ENCODE measurements at regions not wholly inside any gene's neighbourhood (a gene's known extent, or its start where the extent isn't known, plus 50 kb on each side); places are given as distances from the start of the nearest gene placed in this dataset.
"Not testable (repeated sequence)": the region's sequence is repeated elsewhere in the genome, so short reads cannot be mapped to it uniquely, and the experiment has no call there.

DNA sequence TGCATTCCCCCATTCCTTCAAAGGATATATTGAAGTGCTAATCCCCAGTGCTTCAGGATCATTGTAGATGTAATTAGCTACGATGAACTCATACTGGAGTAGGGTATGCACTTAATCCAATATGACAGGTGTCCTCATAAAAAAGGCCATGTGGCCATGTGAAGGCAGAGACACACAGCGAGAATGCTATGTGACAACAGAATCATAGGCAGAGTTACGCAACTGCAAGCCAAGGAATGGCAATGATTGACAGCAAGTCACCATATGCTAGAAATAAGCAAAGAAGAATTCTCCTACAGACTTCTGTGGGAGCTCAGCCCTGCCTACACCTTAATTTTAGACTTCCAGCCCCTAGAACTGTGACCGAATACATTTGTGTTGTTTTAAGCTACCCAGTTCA is 875.6 kb upstream of the ROBO1 start:
- no peak for TF ChIP-seq POLR2A (IDR thresholded peaks at IDR 0.05)
- TF ChIP-seq, protein P1, sequence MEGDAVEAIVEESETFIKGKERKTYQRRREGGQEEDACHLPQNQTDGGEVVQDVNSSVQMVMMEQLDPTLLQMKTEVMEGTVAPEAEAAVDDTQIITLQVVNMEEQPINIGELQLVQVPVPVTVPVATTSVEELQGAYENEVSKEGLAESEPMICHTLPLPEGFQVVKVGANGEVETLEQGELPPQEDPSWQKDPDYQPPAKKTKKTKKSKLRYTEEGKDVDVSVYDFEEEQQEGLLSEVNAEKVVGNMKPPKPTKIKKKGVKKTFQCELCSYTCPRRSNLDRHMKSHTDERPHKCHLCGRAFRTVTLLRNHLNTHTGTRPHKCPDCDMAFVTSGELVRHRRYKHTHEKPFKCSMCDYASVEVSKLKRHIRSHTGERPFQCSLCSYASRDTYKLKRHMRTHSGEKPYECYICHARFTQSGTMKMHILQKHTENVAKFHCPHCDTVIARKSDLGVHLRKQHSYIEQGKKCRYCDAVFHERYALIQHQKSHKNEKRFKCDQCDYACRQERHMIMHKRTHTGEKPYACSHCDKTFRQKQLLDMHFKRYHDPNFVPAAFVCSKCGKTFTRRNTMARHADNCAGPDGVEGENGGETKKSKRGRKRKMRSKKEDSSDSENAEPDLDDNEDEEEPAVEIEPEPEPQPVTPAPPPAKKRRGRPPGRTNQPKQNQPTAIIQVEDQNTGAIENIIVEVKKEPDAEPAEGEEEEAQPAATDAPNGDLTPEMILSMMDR (IDR thresholded peaks at IDR 0.05) = no peak
- no peak for TF ChIP-seq EP300 (IDR thresholded peaks at IDR 0.05)
- H3K9me3 ChIP-seq = no peaks in the 10 kb centered on the region
- no peak for DNase-seq
- H3K27ac ChIP-seq = no peak overlapping the region
- H3K4me3 ChIP-seq = no peak overlapping the region
- no peaks in the 10 kb centered on the region for H3K4me1 ChIP-seq (ENCODE audit: insufficient read depth)
- 84 to 88% (median 88%) methylated on average over 4 of the region's 4 CpGs for WGBS, 3 donors
- intact Hi-C loops (cut with DNase I) = no loop called here
- no peaks in the 10 kb centered on the region for H3K27me3 ChIP-seq
- H3K36me3 ChIP-seq = no peaks in the 10 kb centered on the region

DNA sequence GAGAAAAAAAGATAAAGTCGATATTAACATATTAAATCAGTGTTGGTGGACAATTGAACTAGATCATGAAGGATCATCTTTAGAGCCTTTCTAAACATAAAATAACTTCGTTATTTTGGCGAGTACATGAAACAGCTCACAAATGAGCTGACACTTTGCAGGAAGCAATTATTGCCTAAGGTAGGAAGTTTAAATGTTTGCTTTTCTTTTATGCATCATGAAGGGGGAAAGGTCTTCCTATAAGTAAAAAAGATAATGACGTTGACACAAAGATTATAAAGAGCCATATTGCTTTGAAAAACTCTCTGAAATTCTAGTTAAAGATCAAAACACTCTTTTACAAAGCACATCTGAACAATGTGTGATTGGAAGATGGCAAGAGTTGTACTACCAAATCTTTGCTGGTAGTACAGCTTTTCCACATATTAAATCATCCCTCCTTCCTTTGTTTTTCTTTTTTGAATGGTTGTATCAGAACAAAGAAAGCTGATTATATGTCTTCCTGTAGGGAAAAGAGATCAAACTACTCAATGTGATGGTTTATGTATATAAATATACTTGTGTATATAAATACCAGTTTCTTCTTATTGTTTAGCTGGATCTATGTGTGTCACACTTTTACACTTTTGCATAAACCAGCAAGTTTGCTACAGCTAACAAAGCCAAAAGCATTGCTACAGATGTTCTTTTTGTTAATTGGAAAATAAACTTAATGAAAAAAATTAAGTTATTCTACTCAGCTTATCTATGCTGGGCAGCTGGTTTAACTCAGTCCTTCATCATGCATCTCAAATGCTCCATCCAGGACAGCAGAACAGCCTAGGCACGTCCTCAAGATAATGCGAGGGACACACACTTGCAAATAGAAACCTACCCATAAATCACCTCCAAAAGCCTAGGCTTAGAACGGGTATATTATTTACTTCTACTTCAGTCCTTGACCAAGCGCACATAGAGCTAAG is 850.8 kb upstream of the ROBO1 start:
- 19 to 25% (median 21%) methylated on average over 8 of the region's 8 CpGs for WGBS, 3 donors
- H3K4me3 ChIP-seq = no peak overlapping the region
- H3K27me3 ChIP-seq = no peaks in the 10 kb centered on the region
- intact Hi-C loops (cut with DNase I) = no loop called here
- no peaks in the 10 kb centered on the region for H3K9me3 ChIP-seq
- TF ChIP-seq POLR2A (IDR thresholded peaks at IDR 0.05) (no peak), EP300 (IDR thresholded peaks at IDR 0.05) (no peak)
- TF ChIP-seq, protein P1 (IDR thresholded peaks at IDR 0.05) = no peak
- H3K27ac ChIP-seq = no peak overlapping the region
- no peaks in the 10 kb centered on the region for H3K4me1 ChIP-seq (ENCODE audit: insufficient read depth)
- H3K36me3 ChIP-seq = no peaks in the 10 kb centered on the region
- no peak for DNase-seq

DNA sequence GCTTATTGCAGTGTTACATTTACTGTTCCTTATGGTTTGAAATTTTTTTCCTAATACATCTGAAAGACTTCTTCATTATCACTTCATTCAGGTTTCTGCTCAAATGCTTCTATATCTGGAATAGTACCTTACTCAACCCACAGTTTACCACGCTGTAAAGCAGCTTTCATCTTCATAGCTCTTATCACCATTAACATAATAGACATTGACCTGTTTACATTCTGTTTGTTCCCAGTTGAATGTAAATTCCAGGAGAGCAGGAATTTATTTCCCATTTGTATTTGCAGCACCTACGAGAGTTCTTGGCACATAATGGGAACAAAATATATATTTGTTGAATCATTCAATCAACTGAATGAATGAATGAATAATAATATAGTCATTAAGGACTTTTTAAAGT is 844.6 kb upstream of the ROBO1 start:
- Histone ChIP-seq H3K4me1 (ENCODE audit: insufficient read depth) (no peaks in the 10 kb centered on the region), H3K27me3 (no peaks in the 10 kb centered on the region), H3K27ac (no peak overlapping the region), H3K4me3 (no peak overlapping the region), H3K9me3 (no peaks in the 10 kb centered on the region), H3K36me3 (no peaks in the 10 kb centered on the region)
- whole genome bisulfite sequencing, 3 donors = 38 to 69% (median 47%) methylated on average over 2 of the region's 2 CpGs
- DNase-seq = no peak
- intact Hi-C loops (cut with DNase I) = no loop called here
- TF ChIP-seq POLR2A (IDR thresholded peaks at IDR 0.05) = no peak
- TF ChIP-seq, protein P1 (IDR thresholded peaks at IDR 0.05) = no peak
- TF ChIP-seq EP300 (IDR thresholded peaks at IDR 0.05) = no peak

DNA sequence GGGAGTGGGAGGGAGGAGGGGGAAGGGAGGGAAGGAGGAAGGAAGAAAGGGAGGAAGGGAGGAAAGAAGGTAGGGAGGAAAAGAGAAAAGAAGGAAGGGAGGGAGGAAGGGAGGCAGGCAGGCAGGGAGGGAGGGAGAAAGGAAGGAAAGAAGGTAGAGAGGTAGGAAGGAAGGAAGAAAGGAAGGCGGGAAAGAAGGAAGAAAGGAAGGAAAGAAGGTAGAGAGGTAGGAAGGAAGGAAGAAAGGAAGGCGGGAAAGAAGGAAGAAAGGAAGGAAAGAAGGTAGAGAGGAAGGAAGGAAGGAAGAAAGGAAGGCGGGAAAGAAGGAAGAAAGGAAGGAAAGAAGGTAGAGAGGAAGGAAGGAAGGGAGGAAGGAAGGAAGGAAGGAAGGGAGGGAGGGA is 840.3 kb upstream of the ROBO1 start:
- intact Hi-C loops (cut with DNase I); H3K4me3 ChIP-seq; H3K9me3 ChIP-seq; H3K36me3 ChIP-seq; H3K27me3 ChIP-seq; H3K27ac ChIP-seq; DNase-seq; H3K4me1 ChIP-seq (ENCODE audit: insufficient read depth): not testable (repeated sequence)
- 90 to 96% (median 90%) methylated on average over 2 to 3 of the region's 3 CpGs for WGBS, 3 donors

DNA sequence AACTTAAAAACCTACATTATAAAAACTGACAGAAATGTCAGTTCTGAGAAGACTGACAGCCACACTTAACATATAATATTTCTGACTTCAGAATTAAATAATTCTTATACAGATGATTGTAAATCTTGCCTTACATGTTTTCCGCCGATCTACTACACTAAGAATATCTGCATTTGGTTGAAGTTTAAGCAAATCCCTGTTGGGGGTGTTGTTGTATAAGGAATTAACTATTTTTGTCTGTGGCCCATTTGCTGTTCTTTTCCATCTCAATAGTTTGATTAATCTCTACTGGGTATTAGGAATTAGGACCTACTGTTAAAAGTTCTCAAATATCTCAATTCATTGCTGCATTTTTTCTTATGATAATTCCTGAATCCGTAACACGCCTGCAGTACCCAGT is 838.3 kb upstream of the ROBO1 start:
- no peaks in the 10 kb centered on the region for H3K27me3 ChIP-seq
- no peak overlapping the region for H3K27ac ChIP-seq
- no peaks in the 10 kb centered on the region for H3K9me3 ChIP-seq
- WGBS, 3 donors = 84% methylated on average over 4 of the region's 4 CpGs
- no peaks in the 10 kb centered on the region for H3K36me3 ChIP-seq
- TF ChIP-seq POLR2A (IDR thresholded peaks at IDR 0.05) = no peak
- TF ChIP-seq, protein P1 (IDR thresholded peaks at IDR 0.05) = no peak
- no peak for TF ChIP-seq EP300 (IDR thresholded peaks at IDR 0.05)
- DNase-seq = no peak
- intact Hi-C loops (cut with DNase I) = no loop called here
- no peaks in the 10 kb centered on the region for H3K4me1 ChIP-seq (ENCODE audit: insufficient read depth)
- no peak overlapping the region for H3K4me3 ChIP-seq

All from ovary (tissue), 7 donors.